ENCODE measurements at regions not wholly inside any gene's neighbourhood (a gene's known extent, or its start where the extent isn't known, plus 50 kb on each side); places are given as distances from the start of the nearest gene placed in this dataset.

GRCh38 chr11:38788561-38788960 is 2190.5 kb upstream of the RAG2 start:
- Histone ChIP-seq H4K20me1 (ENCODE audit: insufficient read depth) (no peaks in the 10 kb centered on the region), H3K4me2 (ENCODE audit: low read length) (no peak overlapping the region), H3K79me2 (ENCODE audit: insufficient read depth, low read length) (no peaks in the 10 kb centered on the region), H3K4me3 (replicated peaks in 1 of 2; ENCODE audit: low read depth in 1 of 2, low read length in 2 of 2) (no peak overlapping the region), H3K9me3 (ENCODE audit: control insufficient read depth in 1 of 2, insufficient read depth in 1 of 2, low read depth in 1 of 2, low read length in 2 of 2) (peaks cover 4 to 21% of the 10 kb centered on the region in 2 experiments; a peak in 2 of 4 replicates), H2AFZ (ENCODE audit: low read depth, low read length, poor library complexity, severe bottlenecking) (no peak overlapping the region), H3K4me1 (ENCODE audit: control insufficient read depth in 1 of 2, insufficient read depth in 2 of 2, low read length in 2 of 2) (no peaks in the 10 kb centered on the region), H3K27ac (ENCODE audit: low read depth, low read length) (no peak overlapping the region), H3K9me2 (ENCODE audit: insufficient read depth) (no peaks in the 10 kb centered on the region), H3K9ac (ENCODE audit: low read length) (no peak overlapping the region), H3K27me3 (ENCODE audit: insufficient read depth, low read length) (no peaks in the 10 kb centered on the region), H3K36me3 (ENCODE audit: control insufficient read depth in 1 of 2, insufficient read depth in 2 of 2, low read length in 2 of 2) (no peaks in the 10 kb centered on the region)
- RAD21 ChIA-PET (ENCODE audit: low non-redundant PET in 1 of 2, low total read pairs in 2 of 2, uncharacterized antibody in 2 of 2, unreplicated experiment in 2 of 2): no interaction called here
- no TSS peak for BruUV-seq (replicated peaks)
- POLR2A ChIA-PET: no interaction called here
- CTCF ChIA-PET: no interaction called here
- DNase-seq (ENCODE audit: low read depth, low spot score) (no peak), ATAC-seq (no peak)
- TF ChIP-seq EZH2 (IDR thresholded peaks at IDR 0.05) (no peak), SP1 (IDR thresholded peaks at IDR 0.05; ENCODE audit: low read depth) (no peak), EZH2phosphoT487 (IDR thresholded peaks at IDR 0.05; ENCODE audit: borderline replicate concordance) (no peak), JUND (IDR thresholded peaks at IDR 0.05) (no peak)
- intact Hi-C loops (cut with micrococcal nuclease): no loop called here

GRCh38 chr11:38784164-38784563 is 2186.1 kb upstream of the RAG2 start:
- H3K4me1 ChIP-seq (ENCODE audit: control insufficient read depth in 1 of 2, insufficient read depth in 2 of 2, low read length in 2 of 2): no peaks in the 10 kb centered on the region
- H3K4me2 ChIP-seq (ENCODE audit: low read length): no peak overlapping the region
- H3K9me2 ChIP-seq (ENCODE audit: insufficient read depth): no peaks in the 10 kb centered on the region
- no TSS peak for BruUV-seq (replicated peaks)
- H3K27ac ChIP-seq (ENCODE audit: low read depth, low read length): no peak overlapping the region
- no peaks in the 10 kb centered on the region for H3K36me3 ChIP-seq (ENCODE audit: control insufficient read depth in 1 of 2, insufficient read depth in 2 of 2, low read length in 2 of 2)
- ChIA-PET POLR2A (no interaction called here), CTCF (no interaction called here), RAD21 (ENCODE audit: low non-redundant PET in 1 of 2, low total read pairs in 2 of 2, uncharacterized antibody in 2 of 2, unreplicated experiment in 2 of 2) (no interaction called here)
- H2AFZ ChIP-seq (ENCODE audit: low read depth, low read length, poor library complexity, severe bottlenecking): no peak overlapping the region
- no peaks in the 10 kb centered on the region for H3K27me3 ChIP-seq (ENCODE audit: insufficient read depth, low read length)
- no peak for ATAC-seq
- peaks cover 4 to 24% of the 10 kb centered on the region in 2 experiments; a peak in 2 of 4 replicates for H3K9me3 ChIP-seq (ENCODE audit: control insufficient read depth in 1 of 2, insufficient read depth in 1 of 2, low read depth in 1 of 2, low read length in 2 of 2)
- no peak for DNase-seq (ENCODE audit: low read depth, low spot score)
- H3K9ac ChIP-seq (ENCODE audit: low read length): no peak overlapping the region
- H4K20me1 ChIP-seq (ENCODE audit: insufficient read depth): no peaks in the 10 kb centered on the region; the same call in 1 of the 2 replicates
- no peaks in the 10 kb centered on the region for H3K79me2 ChIP-seq (ENCODE audit: insufficient read depth, low read length)
- no peak for TF ChIP-seq SRF (IDR thresholded peaks at IDR 0.05; ENCODE audit: low read depth)
- no peak for TF ChIP-seq CEBPB (IDR thresholded peaks at IDR 0.05; ENCODE audit: low read depth)
- TF ChIP-seq ZFX (IDR thresholded peaks at IDR 0.05): no peak
- TF ChIP-seq ZBTB33 (IDR thresholded peaks at IDR 0.05; ENCODE audit: extremely low read depth, insufficient replicate concordance, low read length): no peak
- no peak for TF ChIP-seq ELF1 (IDR thresholded peaks at IDR 0.05; ENCODE audit: borderline replicate concordance, low read depth)
- TF ChIP-seq ATF3 (IDR thresholded peaks at IDR 0.05): no peak
- TF ChIP-seq MAX (IDR thresholded peaks at IDR 0.05): no peak
- TF ChIP-seq SIN3A (IDR thresholded peaks at IDR 0.05; ENCODE audit: low read depth): no peak
- no peak for TF ChIP-seq ZNF274 (IDR thresholded peaks at IDR 0.05; ENCODE audit: low read depth, low read length)
- no peak for TF ChIP-seq TCF7L2 (IDR thresholded peaks at IDR 0.05; ENCODE audit: borderline replicate concordance, extremely low read depth, insufficient read depth, insufficient read length)
- no peak for TF ChIP-seq EGR1 (IDR thresholded peaks at IDR 0.05; ENCODE audit: low read depth)
- TF ChIP-seq JUND (IDR thresholded peaks at IDR 0.05): no peak
- no peak for TF ChIP-seq POLR2AphosphoS5 (IDR thresholded peaks at IDR 0.05; ENCODE audit: low read depth, low read length)
- no peak for TF ChIP-seq RAD21 (IDR thresholded peaks at IDR 0.05; ENCODE audit: low read depth)
- TF ChIP-seq POLR2A (IDR thresholded peaks at IDR 0.05; ENCODE audit: borderline replicate concordance, extremely low read depth, insufficient read depth, insufficient read length): no peak
- no peak for TF ChIP-seq SP1 (IDR thresholded peaks at IDR 0.05; ENCODE audit: low read depth)
- no peak for TF ChIP-seq YY1 (IDR thresholded peaks at IDR 0.05; ENCODE audit: extremely low read depth, insufficient replicate concordance, low read depth, low read length)
- no peak for TF ChIP-seq EZH2phosphoT487 (IDR thresholded peaks at IDR 0.05; ENCODE audit: borderline replicate concordance)
- TF ChIP-seq FOSL1 (IDR thresholded peaks at IDR 0.05; ENCODE audit: low read depth): no peak
- intact Hi-C loops (cut with micrococcal nuclease): no loop called here
- H3K4me3 ChIP-seq (replicated peaks in 1 of 2; ENCODE audit: low read depth in 1 of 2, low read length in 2 of 2): no peak overlapping the region
